GM19240 (cell line): ENCODE measurements at regions not wholly inside any gene's neighbourhood (a gene's known extent, or its start where the extent isn't known, plus 50 kb on each side); places are given as distances from the start of the nearest gene placed in this dataset.
"Not testable (repeated sequence)": the region's sequence is repeated elsewhere in the genome, so short reads cannot be mapped to it uniquely, and the experiment has no call there.

ENCODE experiments used
- DNase-seq: peaks from one replicate; pipeline ENCODE4 v3.0.0; 2011; ENCODE audit warnings: low spot score; ENCODE audit not compliant: insufficient read length

DNA sequence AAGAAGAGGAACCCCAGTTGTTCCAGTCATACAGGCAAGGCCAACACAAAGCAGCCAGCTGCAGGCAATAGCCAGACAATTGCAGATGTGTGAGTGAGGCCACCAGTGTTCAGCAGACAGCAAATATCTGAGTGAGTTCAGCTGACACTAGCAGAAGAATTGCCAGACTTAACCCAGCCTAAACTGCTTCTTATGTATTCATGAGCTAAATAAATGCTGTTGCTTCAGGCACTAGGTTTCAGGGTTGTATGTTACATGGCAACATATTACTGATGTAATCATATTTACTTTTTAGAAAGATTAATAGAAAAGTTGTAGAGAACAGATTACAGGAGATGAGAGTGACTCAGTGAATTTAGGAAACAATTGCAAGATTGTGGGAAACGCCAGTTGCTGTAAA is 129.8 kb upstream of the CHODL start:
- no peak for DNase-seq

DNA sequence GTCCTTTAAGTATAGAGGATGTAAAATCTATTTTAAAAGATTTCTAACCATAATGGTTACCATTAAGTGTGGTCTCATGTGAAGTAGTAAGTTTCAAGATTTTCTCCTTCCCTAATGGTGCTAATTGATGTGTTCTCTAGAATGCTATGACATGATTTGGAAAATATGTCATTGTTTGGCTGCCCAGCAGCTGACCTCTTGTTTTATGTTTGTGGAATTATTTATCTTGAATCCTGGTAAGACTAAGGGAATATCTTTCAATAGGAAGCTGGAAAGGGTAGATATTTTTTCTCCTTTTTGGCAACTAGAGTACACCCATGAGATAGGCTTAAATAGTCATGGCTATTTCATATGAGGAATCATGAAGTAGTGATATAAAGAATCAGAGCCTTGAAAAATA is 139.8 kb upstream of the CHODL start:
- no peak for DNase-seq

DNA sequence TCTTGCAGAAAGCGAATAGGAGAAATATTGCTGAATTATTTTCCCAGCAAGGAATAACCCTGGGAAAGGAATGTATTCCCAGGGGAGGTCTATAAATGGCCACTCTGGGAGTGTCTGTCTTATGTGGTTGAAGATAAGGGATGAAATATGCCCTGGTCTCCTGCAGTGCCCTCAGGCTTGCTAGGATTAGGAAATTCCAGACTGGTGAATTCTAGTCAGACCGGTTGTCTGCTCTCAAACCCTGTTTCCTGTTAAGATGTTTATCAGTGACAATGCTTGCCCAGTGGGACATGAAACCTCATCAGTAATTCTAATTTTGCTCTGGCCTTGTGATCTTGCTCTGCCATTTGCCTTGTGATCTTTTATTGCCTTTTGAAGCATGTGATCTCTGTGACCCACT is 148.2 kb upstream of the CHODL start:
- not testable (repeated sequence) for DNase-seq

DNA sequence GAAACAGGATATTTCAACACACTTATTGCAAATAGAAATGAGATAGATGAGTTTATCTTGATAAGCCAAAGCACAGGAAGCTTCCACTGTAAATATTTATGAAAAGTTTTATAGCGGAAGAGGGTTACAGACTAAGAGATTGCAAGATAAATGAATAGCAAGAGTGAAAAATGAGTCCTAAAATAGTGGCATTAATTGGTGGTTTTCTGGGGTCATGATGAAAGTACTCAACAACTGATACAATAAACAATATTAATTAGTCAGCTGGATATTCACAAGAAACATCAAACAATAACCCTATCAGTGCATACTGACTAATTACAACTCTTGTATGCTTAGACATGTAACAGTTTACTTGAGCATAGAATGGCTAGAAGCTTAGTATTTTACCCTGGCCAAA is 154.8 kb upstream of the CHODL start:
- DNase-seq, result no peak

DNA sequence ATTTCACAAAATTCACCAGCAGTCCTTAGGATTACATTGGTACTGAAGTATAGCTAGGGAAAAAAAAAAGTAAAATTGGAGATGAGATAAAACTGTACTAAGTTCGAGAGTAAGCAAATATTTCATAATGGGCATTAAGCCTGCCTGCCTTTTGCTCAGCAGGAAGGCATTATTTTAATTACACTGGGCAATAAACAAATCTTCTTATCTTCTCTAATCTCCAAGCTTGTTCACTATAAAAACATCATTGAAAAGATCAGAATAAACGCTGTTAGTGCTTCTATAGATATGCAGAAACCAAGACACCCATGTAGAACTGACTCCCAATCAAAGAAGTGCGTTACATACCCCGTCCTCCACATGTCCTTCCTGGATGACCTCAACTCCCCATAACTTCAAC is 174.2 kb upstream of the CHODL start:
- DNase-seq, result no peak

DNA sequence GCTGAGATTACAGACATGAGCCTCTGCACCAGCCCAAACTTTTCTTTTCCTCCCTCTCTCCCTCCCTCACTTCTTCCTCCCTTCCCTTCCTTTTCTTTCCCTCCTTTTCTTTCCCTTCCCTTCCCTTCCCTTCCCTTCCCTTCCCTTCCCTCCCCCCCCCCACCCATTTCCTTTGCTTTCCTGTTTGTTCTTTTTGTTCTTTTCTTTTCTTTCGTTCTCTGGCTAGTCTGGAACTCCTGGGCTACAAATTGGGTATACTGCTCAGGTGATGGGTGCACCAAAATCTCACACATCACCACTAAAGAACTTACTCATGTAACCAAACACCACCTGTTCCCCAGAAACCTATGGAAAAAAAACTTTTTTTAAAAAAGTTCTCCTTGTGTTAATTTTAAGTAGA is 174.8 kb upstream of the CHODL start:
- DNase-seq, result no peak

DNA sequence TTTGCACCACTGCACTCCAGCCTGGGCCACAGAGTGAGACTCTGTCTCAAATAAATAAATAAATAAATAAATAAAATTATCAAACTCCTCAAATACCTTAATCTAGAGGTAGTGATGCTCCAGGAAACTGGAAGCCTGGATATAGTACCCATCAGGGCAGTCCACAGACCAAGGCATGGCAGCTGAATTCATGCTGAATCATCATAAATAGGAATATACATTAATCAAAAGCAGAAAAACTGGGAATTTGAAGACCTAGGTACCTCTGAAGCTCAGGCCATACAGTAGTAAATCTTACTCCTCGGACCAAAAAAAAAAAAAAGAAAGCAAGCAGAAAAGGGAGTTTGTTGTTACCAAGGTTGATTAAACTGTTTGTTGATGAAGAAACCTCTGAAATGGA is 184.2 kb upstream of the CHODL start:
- no peak for DNase-seq

DNA sequence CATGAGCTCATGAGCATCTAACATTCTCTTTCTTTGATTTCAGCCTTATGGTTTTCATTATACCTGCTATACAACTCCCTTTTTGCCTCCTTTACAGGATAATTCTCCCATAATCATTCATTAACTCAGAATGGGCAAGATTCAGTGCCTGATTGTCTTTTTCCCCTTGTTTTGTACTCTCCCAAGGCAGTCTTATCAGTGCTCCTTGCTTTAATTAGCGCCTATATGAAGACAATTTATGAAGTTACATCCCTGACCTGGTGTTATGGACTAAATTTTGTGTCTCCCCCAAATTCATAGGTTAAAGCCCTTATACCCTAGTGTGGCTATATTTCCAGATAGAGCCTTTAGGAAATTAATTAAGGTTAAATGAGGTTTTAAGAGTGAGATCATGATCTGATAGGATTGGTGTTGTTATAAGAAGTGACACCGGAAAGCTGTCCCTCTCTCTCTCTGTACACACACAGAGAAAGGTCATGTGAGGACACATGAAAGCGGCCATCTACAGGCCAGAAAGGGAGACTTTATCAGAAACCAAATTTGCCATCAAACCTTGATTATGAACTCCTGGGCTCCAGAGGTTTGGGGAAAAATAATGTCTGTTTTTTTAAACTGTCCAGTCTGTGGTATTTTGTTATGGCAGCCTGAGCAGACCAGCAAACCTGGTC is 185.8 kb upstream of the CHODL start:
- DNase-seq, result no peak

DNA sequence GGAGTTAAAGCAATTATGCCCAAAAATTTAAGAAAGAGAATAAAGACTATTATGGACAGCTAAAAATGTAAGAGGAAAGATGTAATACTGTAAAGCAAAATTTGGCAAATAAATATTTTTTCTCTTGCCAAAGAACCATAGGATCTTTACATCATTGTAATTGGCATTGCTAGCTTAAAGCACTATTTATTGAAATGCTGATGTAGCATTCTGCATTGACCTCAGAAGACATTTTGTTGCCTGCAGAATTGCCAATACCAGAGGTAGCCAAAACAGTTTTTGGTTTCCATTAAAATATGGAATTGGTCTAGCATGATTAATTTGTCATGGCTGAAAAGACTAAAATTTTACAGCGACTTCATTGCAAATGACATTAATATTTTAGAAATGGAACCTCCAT is 191.5 kb upstream of the CHODL start:
- DNase-seq, result no peak

DNA sequence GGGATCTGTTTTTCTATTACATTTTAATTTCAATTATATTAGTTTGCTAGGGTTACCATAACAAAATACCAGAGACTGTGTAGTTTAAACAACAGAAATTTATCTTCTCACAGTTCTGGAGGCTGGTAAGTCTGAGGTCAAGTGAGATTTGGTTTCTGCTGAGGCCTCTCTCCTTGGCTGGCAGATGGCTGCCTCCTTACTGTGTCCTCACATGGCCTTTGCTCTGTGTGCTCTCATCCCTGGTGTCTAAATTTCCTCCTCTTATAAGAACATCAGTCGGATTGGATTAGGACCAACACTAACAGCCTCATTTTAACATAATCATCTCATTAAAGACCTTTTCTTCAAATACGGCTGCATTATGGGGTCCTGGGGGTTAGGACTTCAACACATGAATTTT is 195.2 kb upstream of the CHODL start:
- no peak for DNase-seq

DNA sequence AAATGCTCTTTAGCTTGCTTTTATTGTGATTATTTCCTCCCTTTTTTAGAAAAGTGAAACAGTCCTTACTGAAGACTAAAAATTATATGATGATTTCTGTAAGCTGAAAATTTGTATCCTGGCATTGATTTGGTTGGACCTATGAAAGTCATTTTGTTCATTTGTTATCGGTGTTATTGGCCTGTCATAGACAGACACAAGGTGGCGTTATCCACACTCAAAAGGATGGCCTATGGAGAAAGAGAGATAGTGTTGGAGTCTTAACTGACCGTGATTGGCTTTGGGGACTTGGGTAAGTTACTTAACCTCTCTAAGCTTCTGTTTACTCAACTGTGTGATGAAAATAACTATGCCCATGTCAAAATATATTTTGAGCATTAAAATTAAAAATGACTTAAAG is 203.6 kb upstream of the CHODL start:
- no peak for DNase-seq

DNA sequence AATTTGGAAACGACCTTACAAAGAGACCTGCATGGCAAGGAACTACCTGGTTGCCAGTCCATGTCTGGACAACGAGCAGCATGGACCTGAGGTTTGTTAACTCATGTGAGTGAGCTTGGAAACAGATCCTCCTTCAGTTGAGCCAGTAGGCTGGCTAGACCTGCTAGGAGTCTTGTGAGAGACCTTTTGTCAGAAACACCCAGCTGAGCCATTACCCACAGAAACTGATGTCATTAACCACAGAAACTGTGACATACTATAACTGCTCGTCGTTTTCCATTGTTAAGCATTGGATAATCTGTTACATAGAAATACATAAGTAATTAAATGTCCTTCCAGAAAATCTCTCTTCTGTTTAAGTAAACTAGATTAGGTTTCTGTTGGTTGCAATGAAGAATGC is 211.1 kb upstream of the C21orf91 start:
- no peak for DNase-seq

DNA sequence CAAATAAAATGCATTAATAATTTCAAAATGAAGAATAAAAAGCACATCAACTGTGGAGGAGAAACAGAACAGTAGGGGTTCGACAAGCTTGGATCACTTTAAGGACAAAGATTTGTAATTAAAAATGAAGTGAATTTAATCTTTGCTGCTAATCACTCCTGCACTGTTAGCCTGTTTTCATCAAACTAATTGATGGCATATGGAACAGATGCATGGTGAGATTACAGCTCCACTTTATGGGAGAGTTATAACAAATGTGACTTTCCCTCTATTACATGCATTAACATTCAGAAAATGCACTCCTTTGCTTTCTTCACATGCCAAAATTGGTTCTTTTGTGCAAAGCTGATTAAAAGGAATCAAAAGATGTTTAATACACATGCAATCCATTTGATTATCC is 207.2 kb upstream of the C21orf91 start:
- no peak for DNase-seq

DNA sequence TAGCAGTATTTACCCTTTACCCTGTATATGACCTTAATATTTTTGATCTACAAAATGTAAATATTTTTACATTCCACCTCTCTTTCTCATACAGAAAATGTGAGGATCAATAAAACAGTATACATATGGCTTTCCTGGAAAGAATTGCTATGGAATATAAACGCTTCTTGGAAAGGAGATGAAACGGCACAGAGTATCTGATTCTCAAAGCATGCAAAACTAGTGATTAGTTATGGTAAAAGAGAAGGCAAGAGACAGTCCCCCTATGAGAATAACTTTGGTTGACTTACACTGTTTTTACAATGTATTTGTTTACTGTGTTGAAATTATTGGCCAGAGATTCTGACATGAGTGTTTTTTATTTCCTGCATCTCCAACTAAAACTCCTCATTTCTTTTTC is 204.6 kb upstream of the C21orf91 start:
- DNase-seq, result no peak

DNA sequence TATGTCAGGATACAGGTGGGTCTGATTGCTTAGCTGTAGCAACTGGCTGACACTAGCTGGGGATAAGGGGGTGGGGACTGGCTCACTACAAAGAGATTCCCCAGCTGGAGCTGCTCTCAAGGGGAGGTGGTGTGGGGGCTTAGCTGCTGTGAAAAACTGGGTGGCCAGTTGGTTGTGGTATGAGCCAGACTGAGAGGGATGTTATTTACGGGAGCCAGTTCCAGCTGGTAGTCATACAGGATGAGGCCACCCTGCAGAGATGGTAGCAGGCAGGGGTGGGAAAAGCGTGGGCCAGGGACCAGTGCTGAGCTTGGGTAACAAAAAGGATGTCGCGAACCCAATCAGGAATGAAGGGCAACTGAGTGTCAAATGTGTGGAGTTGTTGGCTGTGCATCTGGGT is 204.0 kb upstream of the C21orf91 start:
- no peak for DNase-seq

DNA sequence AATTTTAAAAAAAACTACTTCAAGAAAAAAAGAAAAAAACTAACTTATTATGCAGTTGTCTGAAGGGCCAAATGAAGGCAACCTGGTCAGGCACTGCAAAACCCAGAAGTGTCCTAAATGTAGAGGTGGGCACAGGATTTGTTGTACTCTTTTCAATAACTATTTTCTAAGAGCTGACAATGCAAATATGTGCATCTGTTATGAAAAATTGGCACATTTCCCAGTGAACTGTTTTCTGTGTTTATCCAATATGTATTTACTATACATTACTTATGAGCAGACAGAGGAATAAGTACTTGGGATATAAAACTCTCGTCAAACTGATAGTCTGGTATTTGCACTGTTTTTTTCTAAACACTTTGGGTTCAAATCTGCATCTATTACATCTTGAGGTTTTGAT is 188.0 kb upstream of the C21orf91 start:
- DNase-seq, result no peak

DNA sequence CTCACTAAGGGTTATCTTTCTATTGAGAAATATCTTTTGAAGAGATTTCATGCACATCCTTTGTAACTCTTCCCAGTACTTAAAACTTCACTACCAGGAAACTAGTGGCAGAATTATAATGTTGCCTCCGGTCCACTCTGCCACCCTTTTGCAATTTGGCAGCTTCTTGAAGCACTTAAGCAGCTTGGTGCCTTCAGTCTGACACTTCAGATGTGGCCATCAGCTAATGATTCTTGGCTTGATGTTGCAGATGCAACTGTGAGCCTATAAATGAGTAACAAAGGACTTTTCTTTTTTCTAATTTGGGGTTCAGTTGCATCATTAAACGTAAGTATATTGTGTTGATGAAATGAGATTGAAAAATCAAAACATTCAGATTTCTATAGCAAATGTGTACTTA is 187.5 kb upstream of the C21orf91 start:
- no peak for DNase-seq

DNA sequence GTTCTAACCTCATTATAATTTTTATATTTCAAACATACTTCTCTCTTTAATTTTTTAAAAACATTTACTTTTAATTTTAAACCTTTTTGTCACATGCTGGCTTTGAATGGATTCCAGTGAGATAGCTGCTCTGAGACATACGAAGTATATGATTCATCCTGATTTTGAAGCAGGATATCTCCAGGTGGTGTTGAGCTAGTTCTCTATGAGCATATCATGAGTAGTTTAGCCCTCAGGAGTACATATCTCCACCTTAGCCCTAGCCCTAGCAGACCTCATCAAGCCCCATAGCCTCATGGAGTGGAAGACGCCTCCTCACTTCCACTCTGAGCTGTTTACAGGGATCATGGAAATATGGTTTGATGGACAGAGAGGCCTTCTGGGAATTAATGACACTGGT is 183.2 kb upstream of the C21orf91 start:
- DNase-seq, result no peak

DNA sequence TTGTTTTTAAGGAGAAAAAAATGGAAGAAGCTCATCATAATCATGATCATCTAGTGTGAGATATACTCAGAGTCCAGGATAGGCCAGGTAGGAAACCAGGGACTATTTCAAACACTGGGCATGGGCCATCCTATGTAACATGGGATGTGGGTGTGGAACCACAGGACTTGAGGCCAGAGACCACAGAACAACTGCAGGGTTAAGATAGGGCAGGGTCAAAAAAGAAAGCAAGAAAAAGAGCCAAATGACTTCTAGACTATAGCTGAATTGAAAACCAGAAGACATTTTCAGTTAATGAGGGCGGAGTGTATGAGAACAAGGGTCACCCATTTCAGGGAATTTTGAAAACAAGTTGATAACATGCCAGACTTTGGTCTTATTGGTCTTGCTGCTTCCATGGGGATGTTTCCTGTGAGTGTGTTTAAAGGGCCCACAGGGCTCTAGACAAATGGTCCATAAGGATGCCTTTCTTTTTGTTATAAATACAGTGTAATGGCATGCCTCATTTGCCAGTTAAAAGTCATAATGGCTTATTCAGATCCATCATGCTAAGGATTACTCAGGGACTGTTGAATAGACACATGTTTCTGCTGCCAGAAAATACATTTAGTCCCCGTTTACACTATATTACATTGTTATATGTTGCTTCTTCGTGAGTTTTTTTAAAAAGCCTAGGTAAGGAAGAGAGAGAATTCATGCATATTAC is 182.0 kb upstream of the C21orf91 start:
- no peak for DNase-seq

DNA sequence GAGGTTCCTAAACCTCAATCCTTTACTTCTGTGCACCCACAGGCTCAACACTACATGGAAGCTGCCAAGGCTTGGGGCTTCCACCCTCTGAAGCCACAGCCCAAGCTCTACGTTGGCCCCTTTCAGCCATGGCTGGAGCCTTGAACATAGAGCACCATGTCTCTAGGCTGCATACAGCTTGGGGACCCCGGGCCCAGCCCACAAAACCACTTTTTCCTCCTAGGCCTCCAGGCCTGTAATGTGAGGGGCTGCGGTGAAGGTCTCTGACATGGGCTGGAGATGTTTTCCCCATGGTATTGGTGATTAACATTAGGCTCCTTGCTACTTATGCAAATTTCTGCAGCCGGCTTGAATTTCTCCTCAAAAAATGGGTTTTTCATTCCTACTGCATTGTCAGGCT is 179.4 kb upstream of the C21orf91 start:
- DNase-seq, result not testable (repeated sequence)

DNA sequence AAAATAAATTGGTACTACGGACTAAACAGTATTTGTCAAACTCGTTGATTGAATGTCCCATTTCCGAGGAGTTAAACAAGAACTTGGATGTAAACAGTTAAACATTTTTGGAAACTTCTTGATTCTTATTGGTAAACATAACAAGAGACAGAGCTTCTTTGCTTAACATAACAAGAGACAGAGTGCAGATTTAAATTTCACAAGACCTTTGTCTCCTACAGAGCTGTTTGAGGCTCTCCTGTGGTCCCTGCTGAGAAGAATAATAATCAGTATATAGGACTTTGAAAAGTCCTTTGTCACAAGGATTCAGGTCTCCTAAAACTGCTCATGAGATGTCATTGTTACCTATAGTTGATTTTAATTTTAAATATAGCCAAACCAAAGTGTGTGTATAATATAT is 170.6 kb upstream of the C21orf91 start:
- no peak for DNase-seq

DNA sequence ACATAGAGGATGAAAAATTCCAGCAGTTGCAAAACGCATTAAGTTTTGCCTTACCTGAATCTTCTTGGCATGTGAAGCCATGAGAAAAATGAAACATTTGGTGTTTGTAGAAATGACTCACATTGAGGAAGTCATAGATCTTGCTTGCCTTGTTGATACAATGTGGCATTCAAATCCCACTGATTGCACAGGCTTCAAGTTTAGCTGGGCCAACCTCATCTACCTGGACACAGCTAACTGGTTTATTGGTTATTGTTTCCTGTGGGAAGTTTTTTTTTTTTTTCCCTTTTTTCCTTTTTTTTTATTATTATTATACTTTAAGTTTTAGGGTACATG is 168.9 kb upstream of the C21orf91 start:
- no peak for DNase-seq

DNA sequence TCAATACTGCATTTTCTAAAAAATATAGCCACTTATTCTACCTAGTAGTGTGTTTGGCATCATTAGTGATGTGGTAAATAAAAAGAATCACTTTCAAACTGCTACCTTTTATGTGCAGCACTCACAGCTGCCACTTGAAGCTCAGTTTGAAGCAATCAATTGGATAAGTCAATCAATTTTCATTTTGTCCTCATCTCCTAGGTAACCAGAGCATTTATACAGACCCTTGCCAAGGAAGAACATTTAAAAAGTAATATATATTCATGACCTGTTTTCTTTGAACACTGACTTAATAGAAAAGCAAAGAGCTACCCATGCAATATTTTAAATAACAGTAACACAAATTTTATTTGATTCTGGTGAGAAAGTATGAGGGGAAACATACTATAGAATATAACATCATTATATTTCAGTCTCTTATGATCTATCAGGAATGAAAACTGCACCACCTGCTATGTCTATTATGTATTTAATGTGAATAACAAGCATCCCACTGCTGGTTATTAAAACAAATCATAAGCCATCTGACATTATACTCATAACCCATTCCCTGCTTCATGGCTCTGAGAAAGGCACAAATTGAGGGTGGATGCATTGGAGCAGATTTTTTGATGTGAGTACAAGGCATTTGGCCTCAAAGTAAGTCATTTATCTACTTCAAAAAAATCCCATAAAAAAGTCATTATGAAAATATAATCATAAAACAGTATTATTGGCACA is 168.4 kb upstream of the C21orf91 start:
- DNase-seq, result no peak
